OCI-LY7 (cell line): ENCODE measurements at regions not wholly inside any gene's neighbourhood (a gene's known extent, or its start where the extent isn't known, plus 50 kb on each side); places are given as distances from the start of the nearest gene placed in this dataset.

ENCODE experiments used
- EZH2phosphoT487 ChIP-seq: fragments of 200-600 bp; sonication (generic); IDR thresholded peaks from 2 replicates; pipeline ENCODE4 v1.6.1; 2018; ENCODE audit warnings: low read depth, borderline replicate concordance, mild to moderate bottlenecking, mixed run types, antibody characterized with exemption, low read length, moderate library complexity, mixed read lengths
- TF ChIP-seq, protein P1 (sequence below): fragments of 200-600 bp; sonication (generic); conservative IDR thresholded peaks from 2 replicates; pipeline ENCODE4 v1.5.1; 2014; ENCODE audit warnings: mild to moderate bottlenecking, antibody characterized with exemption, low read length, moderate library complexity, mixed read lengths

DNA sequence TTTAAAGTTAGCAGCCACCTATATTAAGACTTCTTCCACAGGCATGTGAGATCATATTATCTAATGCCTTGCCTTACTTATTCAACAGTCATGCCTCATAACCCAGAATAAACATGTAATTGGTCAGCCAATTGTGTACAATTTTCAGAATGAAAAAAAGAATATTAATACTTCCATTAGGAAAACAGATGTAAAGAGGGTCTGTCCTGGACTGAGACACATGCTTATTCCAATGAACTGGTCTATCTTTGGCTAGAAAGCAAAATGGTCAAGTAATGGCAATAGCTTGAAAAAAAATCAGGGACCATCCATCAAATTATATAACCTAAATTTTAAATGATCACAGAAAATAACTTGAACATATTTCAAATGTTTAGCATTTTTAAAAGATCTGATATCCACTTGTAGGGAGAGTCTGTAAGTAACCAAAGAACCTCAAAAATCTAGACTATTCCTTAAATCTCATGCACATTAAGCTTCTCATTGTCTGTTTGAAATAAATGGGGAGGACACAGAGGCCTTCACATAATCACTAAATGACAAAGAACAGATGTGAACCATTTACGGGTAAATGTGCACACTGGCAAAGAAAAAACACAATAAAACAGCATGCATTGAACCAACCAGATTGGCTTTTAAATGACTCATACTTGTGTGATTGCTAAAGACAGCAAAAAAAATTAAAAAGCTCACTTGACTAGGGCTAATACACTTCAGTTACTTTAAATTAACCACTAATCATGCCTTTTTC, 568.8 kb upstream of the PCDH15 start:
- no peak for TF ChIP-seq EZH2phosphoT487
- TF ChIP-seq, protein P1, sequence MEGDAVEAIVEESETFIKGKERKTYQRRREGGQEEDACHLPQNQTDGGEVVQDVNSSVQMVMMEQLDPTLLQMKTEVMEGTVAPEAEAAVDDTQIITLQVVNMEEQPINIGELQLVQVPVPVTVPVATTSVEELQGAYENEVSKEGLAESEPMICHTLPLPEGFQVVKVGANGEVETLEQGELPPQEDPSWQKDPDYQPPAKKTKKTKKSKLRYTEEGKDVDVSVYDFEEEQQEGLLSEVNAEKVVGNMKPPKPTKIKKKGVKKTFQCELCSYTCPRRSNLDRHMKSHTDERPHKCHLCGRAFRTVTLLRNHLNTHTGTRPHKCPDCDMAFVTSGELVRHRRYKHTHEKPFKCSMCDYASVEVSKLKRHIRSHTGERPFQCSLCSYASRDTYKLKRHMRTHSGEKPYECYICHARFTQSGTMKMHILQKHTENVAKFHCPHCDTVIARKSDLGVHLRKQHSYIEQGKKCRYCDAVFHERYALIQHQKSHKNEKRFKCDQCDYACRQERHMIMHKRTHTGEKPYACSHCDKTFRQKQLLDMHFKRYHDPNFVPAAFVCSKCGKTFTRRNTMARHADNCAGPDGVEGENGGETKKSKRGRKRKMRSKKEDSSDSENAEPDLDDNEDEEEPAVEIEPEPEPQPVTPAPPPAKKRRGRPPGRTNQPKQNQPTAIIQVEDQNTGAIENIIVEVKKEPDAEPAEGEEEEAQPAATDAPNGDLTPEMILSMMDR, result no peak
